ENCODE measurements at regions not wholly inside any gene's neighbourhood (a gene's known extent, or its start where the extent isn't known, plus 50 kb on each side); places are given as distances from the start of the nearest gene placed in this dataset.

- DNase-seq (ENCODE audit: low spot score) = no peak
- ChIA-PET CTCF (no interaction called here), POLR2A (ENCODE audit: low non-redundant PET) (no interaction called here)
- Histone ChIP-seq H3K36me3 (ENCODE audit: insufficient read depth, low read length, poor library complexity, severe bottlenecking) (no peaks in the 10 kb centered on the region), H3K4me1 (ENCODE audit: insufficient read depth, low read length, poor library complexity, severe bottlenecking) (no peaks in the 10 kb centered on the region), H3K27me3 (replicated peaks; ENCODE audit: insufficient read depth, low read depth, low read length, poor library complexity) (peaks cover 8% of the 10 kb centered on the region), H3K9me3 (ENCODE audit: low read depth, low read length, poor library complexity, severe bottlenecking) (no peaks in the 10 kb centered on the region), H3K27ac (ENCODE audit: low read depth, low read length, poor library complexity, severe bottlenecking) (no peak overlapping the region), H3K4me3 (ENCODE audit: low read depth, low read length, poor library complexity, severe bottlenecking) (no peak overlapping the region)
- no TSS peak for BruUV-seq (replicated peaks)
- intact Hi-C loops (cut with micrococcal nuclease; ENCODE audit: unreplicated experiment) = no loop called here
- TF ChIP-seq EZH2 (IDR thresholded peaks at IDR 0.05; ENCODE audit: borderline replicate concordance, low read depth, low read length, poor library complexity, severe bottlenecking) (no peak), CTCF (conservative IDR thresholded peaks at IDR 0.05; ENCODE audit: low read depth, low read length) (no peak)
These were observed 95.2 kb upstream of the SIX2 start for GRCh38 chr2:45104429-45104828.

- Histone ChIP-seq H3K36me3 (ENCODE audit: insufficient read depth, low read length, poor library complexity, severe bottlenecking) (no peaks in the 10 kb centered on the region), H3K4me1 (ENCODE audit: insufficient read depth, low read length, poor library complexity, severe bottlenecking) (no peaks in the 10 kb centered on the region), H3K4me3 (ENCODE audit: low read depth, low read length, poor library complexity, severe bottlenecking) (no peak overlapping the region), H3K9me3 (ENCODE audit: low read depth, low read length, poor library complexity, severe bottlenecking) (no peaks in the 10 kb centered on the region), H3K27ac (ENCODE audit: low read depth, low read length, poor library complexity, severe bottlenecking) (no peak overlapping the region), H3K27me3 (replicated peaks; ENCODE audit: insufficient read depth, low read depth, low read length, poor library complexity) (peaks cover 12% of the 10 kb centered on the region)
- TF ChIP-seq EZH2 (IDR thresholded peaks at IDR 0.05; ENCODE audit: borderline replicate concordance, low read depth, low read length, poor library complexity, severe bottlenecking) (no peak), CTCF (conservative IDR thresholded peaks at IDR 0.05; ENCODE audit: low read depth, low read length) (no peak)
- CTCF ChIA-PET = no interaction called here
- POLR2A ChIA-PET (ENCODE audit: low non-redundant PET) = no interaction called here
- DNase-seq (ENCODE audit: low spot score) = no peak
- intact Hi-C loops (cut with micrococcal nuclease; ENCODE audit: unreplicated experiment) = no loop called here
- BruUV-seq (replicated peaks) = no TSS peak
These were observed 94.4 kb upstream of the SIX2 start for GRCh38 chr2:45103351-45104345.

- POLR2A ChIA-PET (ENCODE audit: low non-redundant PET) = no interaction called here
These were observed 93.4 kb upstream of the SIX2 start for GRCh38 chr2:45102579-45103117.

More at GRCh38 chr2:45102579-45103117, 93.4 kb upstream of the SIX2 start:
- TF ChIP-seq CTCF (conservative IDR thresholded peaks at IDR 0.05; ENCODE audit: low read depth, low read length) = no peak
- TF ChIP-seq EZH2 (IDR thresholded peaks at IDR 0.05; ENCODE audit: borderline replicate concordance, low read depth, low read length, poor library complexity, severe bottlenecking) = no peak
- Histone ChIP-seq H3K27me3 (replicated peaks; ENCODE audit: insufficient read depth, low read depth, low read length, poor library complexity) (peaks cover 17% of the 10 kb centered on the region), H3K4me1 (ENCODE audit: insufficient read depth, low read length, poor library complexity, severe bottlenecking) (no peaks in the 10 kb centered on the region), H3K9me3 (ENCODE audit: low read depth, low read length, poor library complexity, severe bottlenecking) (no peaks in the 10 kb centered on the region), H3K36me3 (ENCODE audit: insufficient read depth, low read length, poor library complexity, severe bottlenecking) (no peaks in the 10 kb centered on the region), H3K27ac (ENCODE audit: low read depth, low read length, poor library complexity, severe bottlenecking) (no peak overlapping the region), H3K4me3 (ENCODE audit: low read depth, low read length, poor library complexity, severe bottlenecking) (no peak overlapping the region)
- DNase-seq (ENCODE audit: low spot score) = no peak
- intact Hi-C loops (cut with micrococcal nuclease; ENCODE audit: unreplicated experiment) = no loop called here
- CTCF ChIA-PET = no interaction called here
- no TSS peak for BruUV-seq (replicated peaks)

All from A673 (cell line).